HepG2 (cell line): ENCODE measurements at regions not wholly inside any gene's neighbourhood (a gene's known extent, or its start where the extent isn't known, plus 50 kb on each side); places are given as distances from the start of the nearest gene placed in this dataset.

ENCODE experiments used
- ATAC-seq: fragments of 200-7000 bp; cut with Tn5 transposase; 3 replicates; pipeline ENCODE4 v1.9.1; 2020; ENCODE audit warnings: mild to moderate bottlenecking, moderate library complexity
- BruUV-seq: library from RNA; stranded (reverse); fragments of 400-500 nt; replicated peaks from 2 replicates; lab custom pipeline; 2021; lab: Mats Ljungman, UMichigan
- CTCF ChIA-PET: fragments of 300-600 bp; formaldehyde crosslinking; extraction: SDS; loops from one replicate; lab custom pipeline; 2021; ENCODE audit warnings: low total read pairs, inconsistent platforms, low intra/inter-chr PET ratio; lab: Yijun Ruan, JAX
- POLR2A ChIA-PET: fragments of 350-600 bp; sonication (Branson Sonifier 250); formaldehyde crosslinking; loops from one replicate; lab custom pipeline; 2020; ENCODE audit warnings: antibody characterized with exemption, inconsistent platforms; lab: Yijun Ruan, JAX
- DNase-seq: peaks from one replicate; pipeline ENCODE4 v3.0.0-alpha.2; 2015; ENCODE audit warnings: low spot score
- FAIRE-seq: peaks from 3 replicates; lab custom pipeline; 2011; peaks lifted over from hg19 to GRCh38; lab: Jason Lieb, UNC
- H2AFZ ChIP-seq: one replicate; pipeline ENCODE4 v1.6.1; 2011; ENCODE audit warnings: low read length, inconsistent platforms
- H3K27ac ChIP-seq: fragments of 300-600 bp; 3 replicates; pipeline ENCODE4 v1.8.0; 2011; ENCODE audit warnings: mixed run types, mild to moderate bottlenecking, mixed read lengths, low read length, inconsistent platforms; ENCODE audit not compliant: insufficient read depth; ENCODE audit errors: extremely low read length
- H3K27me3 ChIP-seq, 2 experiments: fragments of 200-600 bp in 1 of 2; 2 replicates in 1 of 2; 3 replicates in 1 of 2; pipeline versions ENCODE4 v1.6.0 to v1.8.0; 2011; ENCODE audit warnings: low read length in 2 of 2, mild to moderate bottlenecking in 2 of 2, moderate library complexity in 2 of 2, inconsistent platforms in 1 of 2; ENCODE audit not compliant: insufficient read depth in 2 of 2, control insufficient read depth in 1 of 2
- H3K36me3 ChIP-seq, 2 experiments: fragments of 200-600 bp in 1 of 2; replicated peaks in 1 of 2; 2 replicates in 1 of 2; 3 replicates in 1 of 2; pipeline versions ENCODE4 v1.5.1 to v1.8.0; 2011; ENCODE audit warnings: low read length in 2 of 2, inconsistent platforms in 1 of 2; ENCODE audit not compliant: insufficient read depth in 2 of 2, control insufficient read depth in 1 of 2
- H3K4me1 ChIP-seq: 2 replicates; pipeline ENCODE4 v1.5.1; 2012; ENCODE audit warnings: low read length, inconsistent platforms; ENCODE audit not compliant: insufficient read depth
- H3K4me2 ChIP-seq: 2 replicates; pipeline ENCODE4 v1.6.0; 2011; ENCODE audit warnings: low read depth, low read length, inconsistent platforms
- H3K4me3 ChIP-seq, 3 experiments: fragments of 200-600 bp in 1 of 3; sonication (generic), shearing (Covaris generic) in 1 of 3; replicated peaks in 1 of 3; 2 replicates each; pipeline ENCODE4 v1.5.1; 2011 to 2016; ENCODE audit warnings: low read length in 3 of 3, inconsistent platforms in 2 of 3, low read depth in 2 of 3, mild to moderate bottlenecking in 2 of 3, control low read depth in 1 of 3, mixed read lengths in 1 of 3; ENCODE audit not compliant: insufficient read depth in 1 of 3
- H3K79me2 ChIP-seq: one replicate; pipeline ENCODE4 v1.6.1; 2011; ENCODE audit warnings: low read length, inconsistent platforms; ENCODE audit not compliant: insufficient read depth
- H3K9ac ChIP-seq: 2 replicates; pipeline ENCODE4 v1.6.0; 2011; ENCODE audit warnings: mild to moderate bottlenecking, low read depth, low read length, inconsistent platforms; ENCODE audit not compliant: insufficient read depth
- H3K9me3 ChIP-seq: 2 replicates; pipeline ENCODE4 v1.5.1; 2012; ENCODE audit warnings: mild to moderate bottlenecking, low read length
- H4K20me1 ChIP-seq: 2 replicates; pipeline ENCODE4 v1.6.0; 2011; ENCODE audit warnings: inconsistent platforms, mild to moderate bottlenecking, low read length, moderate library complexity; ENCODE audit not compliant: insufficient read depth
- ATRX ChIP-seq: sonication (generic); formaldehyde crosslinking; IDR thresholded peaks from 2 replicates; pipeline ENCODE4 v1.4.0; 2020; ENCODE audit warnings: missing genetic modification reagents, borderline replicate concordance
- CCAR2 ChIP-seq: fragments of 200-400 bp; formaldehyde crosslinking; optimal IDR thresholded peaks from 2 replicates; pipeline ENCODE3; 2018; ENCODE audit warnings: low read depth, mild to moderate bottlenecking, low read length, moderate library complexity
- MEIS1 ChIP-seq: sonication (generic); formaldehyde crosslinking; IDR thresholded peaks from 2 replicates; pipeline ENCODE4 v1.9.0; 2021; ENCODE audit warnings: mild to moderate bottlenecking, missing genetic modification reagents, moderate library complexity, borderline replicate concordance
- MXD4 ChIP-seq: IDR thresholded peaks from 2 replicates; pipeline ENCODE4 v1.6.1; 2016; ENCODE audit warnings: mild to moderate bottlenecking, missing biosample characterization, missing genetic modification reagents
- PLRG1 ChIP-seq: fragments of 450-650 bp; conservative IDR thresholded peaks from 2 replicates; pipeline ENCODE4 v1.6.1; 2016
- SOX5 ChIP-seq: IDR thresholded peaks from 2 replicates; pipeline ENCODE4 v1.6.1; 2016; ENCODE audit warnings: borderline replicate concordance
- THRA ChIP-seq: sonication (generic); formaldehyde crosslinking; IDR thresholded peaks from 2 replicates; pipeline ENCODE4 v1.4.0; 2020; ENCODE audit warnings: missing genetic modification reagents, borderline replicate concordance
- ZBTB49 ChIP-seq: sonication (generic); formaldehyde crosslinking; IDR thresholded peaks from 2 replicates; pipeline ENCODE4 v1.4.0; 2020; ENCODE audit warnings: missing genetic modification reagents, borderline replicate concordance
- ZFY ChIP-seq: sonication (generic); formaldehyde crosslinking; IDR thresholded peaks from 2 replicates; pipeline ENCODE4 v1.4.0; 2020; ENCODE audit warnings: missing genetic modification reagents
- ZNF160 ChIP-seq: sonication (generic); formaldehyde crosslinking; IDR thresholded peaks from 2 replicates; pipeline ENCODE4 v1.8.0; 2022; ENCODE audit warnings: mild to moderate bottlenecking, inconsistent platforms, missing genetic modification reagents
- ZNF510 ChIP-seq: sonication (generic); formaldehyde crosslinking; IDR thresholded peaks from 2 replicates; pipeline ENCODE4 v1.4.0; 2020; ENCODE audit warnings: low read depth, mild to moderate bottlenecking, missing genetic modification reagents
- ZNF629 ChIP-seq: sonication (generic); formaldehyde crosslinking; conservative IDR thresholded peaks from 2 replicates; pipeline ENCODE4 v1.5.0; 2020; ENCODE audit warnings: missing genetic modification reagents
- ZNF639 ChIP-seq: conservative IDR thresholded peaks from 2 replicates; pipeline ENCODE4 v1.6.1; 2018; ENCODE audit warnings: missing genetic modification reagents
- ZNF644 ChIP-seq: IDR thresholded peaks from 2 replicates; pipeline ENCODE4 v1.6.1; 2016; ENCODE audit warnings: low read depth
- ZNF772 ChIP-seq: sonication (generic); formaldehyde crosslinking; IDR thresholded peaks from 2 replicates; pipeline ENCODE4 v1.5.0; 2020; ENCODE audit warnings: mild to moderate bottlenecking, missing genetic modification reagents
- ZNF839 ChIP-seq: sonication (generic); formaldehyde crosslinking; IDR thresholded peaks from 2 replicates; pipeline ENCODE4 v1.4.0; 2020; ENCODE audit warnings: missing genetic modification reagents, mild to moderate bottlenecking, borderline replicate concordance
- WGBS: methylation state at CpG from one replicate; pipeline ENCODE4 v1.1.6; 2017; ENCODE audit warnings: low lambda C conversion rate; 5-methylcytosine and 5-hydroxymethylcytosine counted together
- in situ Hi-C: cut with HindIII; loops from 2 replicates; pipeline ENCODE4 v1.10.0; 2017; ENCODE audit warnings: low pct_unique_long_range_greater_than_20kb; ENCODE audit not compliant: extremely low pct_ligation_motif_present
- intact Hi-C: fragments of 100-400 bp; cut with micrococcal nuclease; formaldehyde crosslinking; loops from one replicate; pipeline ENCODE4 v1.10.0; 2022; ENCODE audit not compliant: unreplicated experiment

GRCh38 chr20:39103732-39104131 lies 141.6 kb downstream of the DHX35 start:
- Histone ChIP-seq H3K79me2 (no peaks in the 10 kb centered on the region), H3K4me1 (peaks cover 10% of the 10 kb centered on the region; the same call in 1 of the 2 replicates), H3K4me2 (no peak overlapping the region), H2AFZ (no peak overlapping the region), H4K20me1 (no peaks in the 10 kb centered on the region), H3K27ac (no peak overlapping the region), H3K4me3 (no peak overlapping the region), H3K9ac (no peak overlapping the region), H3K9me3 (no peaks in the 10 kb centered on the region), H3K27me3 (peaks cover 4 to 14% of the 10 kb centered on the region in 2 experiments; a peak in 3 of 5 replicates), H3K36me3 (no peaks in the 10 kb centered on the region)
- in situ Hi-C loops (no loop called here), intact Hi-C loops (no loop called here)
- 7% methylated on average over 1 of the region's 1 CpG for WGBS
- FAIRE-seq = no peak
- no TSS peak for BruUV-seq
- POLR2A ChIA-PET = no interaction called here
- ATAC-seq = no peak
- no peak for DNase-seq
- TF ChIP-seq SOX5 (CRISPR knock-in tag) (no peak), ZNF510 (CRISPR knock-in tag) (no peak), ZBTB49 (CRISPR knock-in tag) (no peak), ATRX (no peak), ZNF160 (CRISPR knock-in tag) (no peak), MEIS1 (CRISPR knock-in tag) (no peak), THRA (no peak), ZNF772 (CRISPR knock-in tag) (no peak), ZNF644 (no peak), MXD4 (no peak), PLRG1 (no peak), ZNF639 (CRISPR knock-in tag) (no peak), ZNF839 (CRISPR knock-in tag) (no peak), CCAR2 (no peak), ZNF629 (CRISPR knock-in tag) (no peak), ZFY (no peak)
- CTCF ChIA-PET = no interaction called here
